HL-60 (cell line): ENCODE measurements at regions not wholly inside any gene's neighbourhood (a gene's known extent, or its start where the extent isn't known, plus 50 kb on each side); places are given as distances from the start of the nearest gene placed in this dataset.

ENCODE experiments used
- DNase-seq, 2 experiments: peaks; one replicate each; pipeline ENCODE4 v3.0.0-alpha.2; 2010 to 2020; ENCODE audit warnings: low read depth in 1 of 2, low spot score in 1 of 2
- H3K27ac ChIP-seq: fragments of 250-450 bp; sonication (Bioruptor Pico); replicated peaks from 2 replicates; pipeline ENCODE4 v1.5.1; 2020; ENCODE audit warnings: mild to moderate bottlenecking, moderate library complexity
- H3K27me3 ChIP-seq: fragments of 250-450 bp; sonication (Bioruptor Pico); 2 replicates; pipeline ENCODE4 v1.5.1; 2021; ENCODE audit warnings: mild to moderate bottlenecking, moderate library complexity; ENCODE audit not compliant: insufficient read depth, poor library complexity, severe bottlenecking
- H3K4me3 ChIP-seq: replicated peaks from 2 replicates; pipeline ENCODE4 v1.5.1; 2011; ENCODE audit warnings: mild to moderate bottlenecking, control low read depth, low read length; ENCODE audit not compliant: insufficient read depth
- CTCF ChIP-seq: IDR thresholded peaks from one replicate; pipeline ENCODE4 v1.5.1; 2011; ENCODE audit warnings: low read length, control low read depth, inconsistent platforms; ENCODE audit not compliant: insufficient read depth
- GABPA ChIP-seq: IDR thresholded peaks from 2 replicates; pipeline ENCODE4 v1.6.1; 2012; ENCODE audit warnings: low read depth
- POLR2AphosphoS5 ChIP-seq: IDR thresholded peaks from 2 replicates; pipeline ENCODE4 v1.6.1; 2012; ENCODE audit warnings: low read depth
- REST ChIP-seq: IDR thresholded peaks from 2 replicates; pipeline ENCODE4 v1.6.1; 2012; ENCODE audit warnings: low read depth; ENCODE audit not compliant: insufficient replicate concordance
- SPI1 ChIP-seq: IDR thresholded peaks from 2 replicates; pipeline ENCODE4 v1.6.1; 2012; ENCODE audit warnings: low read depth, mild to moderate bottlenecking, borderline replicate concordance

- H3K4me3 ChIP-seq = no peak overlapping the region
- no peaks in the 10 kb centered on the region for H3K27me3 ChIP-seq
- no peak for TF ChIP-seq REST
- TF ChIP-seq SPI1 = no peak
- no peak for TF ChIP-seq POLR2AphosphoS5
- no peak for TF ChIP-seq CTCF
- H3K27ac ChIP-seq = no peak overlapping the region
- no peak for DNase-seq
Observed at GRCh38 chr6:141359953-141360352, 772.8 kb upstream of the GJE1 start.

GRCh38 chr6:141354191-141354955 is 778.4 kb upstream of the GJE1 start:
- DNase-seq = no peak
- Histone ChIP-seq H3K4me3 (no peak overlapping the region), H3K27me3 (no peaks in the 10 kb centered on the region), H3K27ac (no peak overlapping the region)
- TF ChIP-seq GABPA (no peak), SPI1 (no peak), REST (no peak), POLR2AphosphoS5 (no peak), CTCF (no peak)

- H3K4me3 ChIP-seq = no peak overlapping the region
Observed at GRCh38 chr6:141351721-141352120, 781.0 kb upstream of the GJE1 start.

More at GRCh38 chr6:141351721-141352120, 781.0 kb upstream of the GJE1 start:
- Histone ChIP-seq H3K27me3 (no peaks in the 10 kb centered on the region), H3K27ac (no peak overlapping the region)
- TF ChIP-seq CTCF (no peak), REST (no peak), POLR2AphosphoS5 (no peak), SPI1 (no peak), GABPA (no peak)
- DNase-seq = no peak
